ENCODE measurements at regions not wholly inside any gene's neighbourhood (a gene's known extent, or its start where the extent isn't known, plus 50 kb on each side); places are given as distances from the start of the nearest gene placed in this dataset.

- no peak overlapping the region for H3K4me2 ChIP-seq (ENCODE audit: low read depth, low read length, poor library complexity, severe bottlenecking)
- no peak overlapping the region for H3K4me3 ChIP-seq (ENCODE audit: insufficient read depth, low read length, poor library complexity, severe bottlenecking)
- H2AFZ ChIP-seq (ENCODE audit: low read depth, low read length, severe bottlenecking), result no peak overlapping the region
- H3K9ac ChIP-seq (ENCODE audit: low read length), result no peak overlapping the region
- no peaks in the 10 kb centered on the region for H3K9me2 ChIP-seq (replicated peaks; ENCODE audit: insufficient read depth, low read length)
- no peaks in the 10 kb centered on the region for H3F3A ChIP-seq (ENCODE audit: insufficient read depth)
- no peaks in the 10 kb centered on the region for H3K79me2 ChIP-seq (ENCODE audit: insufficient read depth, low read length)
- TF ChIP-seq EZH2phosphoT487 (conservative IDR thresholded peaks at IDR 0.05; ENCODE audit: low read length) (no peak), CTCF (IDR thresholded peaks at IDR 0.05; ENCODE audit: insufficient read depth, low read length, poor library complexity, severe bottlenecking) (no peak)
- no peaks in the 10 kb centered on the region for H3K27me3 ChIP-seq (ENCODE audit: low read length)
- H3K36me3 ChIP-seq (ENCODE audit: low read length), result no peaks in the 10 kb centered on the region
- H3K9me3 ChIP-seq (ENCODE audit: insufficient read depth, low read length), result no peaks in the 10 kb centered on the region
- H3K27ac ChIP-seq (ENCODE audit: low read depth, low read length), result no peak overlapping the region
- no peaks in the 10 kb centered on the region for H4K20me1 ChIP-seq (ENCODE audit: low read depth, low read length)
Observed at GRCh38 chr12:4210183-4210582, 63.4 kb upstream of the CCND2 start.

- Histone ChIP-seq H3K36me3 (ENCODE audit: low read length) (no peaks in the 10 kb centered on the region), H3K4me3 (ENCODE audit: insufficient read depth, low read length, poor library complexity, severe bottlenecking) (no peak overlapping the region), H3K4me2 (ENCODE audit: low read depth, low read length, poor library complexity, severe bottlenecking) (no peak overlapping the region), H3K9me3 (ENCODE audit: insufficient read depth, low read length) (no peaks in the 10 kb centered on the region), H2AFZ (ENCODE audit: low read depth, low read length, severe bottlenecking) (no peak overlapping the region), H3K27me3 (ENCODE audit: low read length) (no peaks in the 10 kb centered on the region; the same call in 1 of the 2 replicates), H4K20me1 (ENCODE audit: low read depth, low read length) (no peaks in the 10 kb centered on the region), H3K79me2 (ENCODE audit: insufficient read depth, low read length) (no peaks in the 10 kb centered on the region), H3K9me2 (replicated peaks; ENCODE audit: insufficient read depth, low read length) (no peaks in the 10 kb centered on the region), H3K9ac (ENCODE audit: low read length) (no peak overlapping the region), H3K27ac (ENCODE audit: low read depth, low read length) (no peak overlapping the region), H3F3A (ENCODE audit: insufficient read depth) (no peaks in the 10 kb centered on the region)
- TF ChIP-seq EZH2phosphoT487 (conservative IDR thresholded peaks at IDR 0.05; ENCODE audit: low read length), result no peak
- TF ChIP-seq CTCF (IDR thresholded peaks at IDR 0.05; ENCODE audit: insufficient read depth, low read length, poor library complexity, severe bottlenecking), result no peak
Observed at GRCh38 chr12:4206470-4206869, 67.1 kb upstream of the CCND2 start.

- H4K20me1 ChIP-seq (ENCODE audit: low read depth, low read length), result no peaks in the 10 kb centered on the region
- no peaks in the 10 kb centered on the region for H3K36me3 ChIP-seq (ENCODE audit: low read length)
- no peak overlapping the region for H3K9ac ChIP-seq (ENCODE audit: low read length)
- H2AFZ ChIP-seq (ENCODE audit: low read depth, low read length, severe bottlenecking), result no peak overlapping the region
- H3K4me3 ChIP-seq (ENCODE audit: insufficient read depth, low read length, poor library complexity, severe bottlenecking), result no peak overlapping the region
- H3K4me2 ChIP-seq (ENCODE audit: low read depth, low read length, poor library complexity, severe bottlenecking), result no peak overlapping the region
- H3K9me2 ChIP-seq (replicated peaks; ENCODE audit: insufficient read depth, low read length), result no peaks in the 10 kb centered on the region
- H3K9me3 ChIP-seq (ENCODE audit: insufficient read depth, low read length), result no peaks in the 10 kb centered on the region
- H3K79me2 ChIP-seq (ENCODE audit: insufficient read depth, low read length), result no peaks in the 10 kb centered on the region
- no peaks in the 10 kb centered on the region for H3F3A ChIP-seq (ENCODE audit: insufficient read depth)
- TF ChIP-seq EZH2phosphoT487 (conservative IDR thresholded peaks at IDR 0.05; ENCODE audit: low read length), result no peak
- no peak for TF ChIP-seq CTCF (IDR thresholded peaks at IDR 0.05; ENCODE audit: insufficient read depth, low read length, poor library complexity, severe bottlenecking)
- H3K27me3 ChIP-seq (ENCODE audit: low read length), result no peaks in the 10 kb centered on the region; the same call in 1 of the 2 replicates
- H3K27ac ChIP-seq (ENCODE audit: low read depth, low read length), result no peak overlapping the region
Observed at GRCh38 chr12:4203772-4204376, 69.7 kb upstream of the CCND2 start.

Measured in SU-DHL-6 (cell line).